GM12801 (cell line): ENCODE measurements at regions not wholly inside any gene's neighbourhood (a gene's known extent, or its start where the extent isn't known, plus 50 kb on each side); places are given as distances from the start of the nearest gene placed in this dataset.

Source experiments
- CTCF ChIP-seq: IDR thresholded peaks from one replicate; pipeline ENCODE4 v1.5.1; 2011; ENCODE audit warnings: control low read depth; ENCODE audit not compliant: insufficient read length; ENCODE audit errors: extremely low read depth

DNA sequence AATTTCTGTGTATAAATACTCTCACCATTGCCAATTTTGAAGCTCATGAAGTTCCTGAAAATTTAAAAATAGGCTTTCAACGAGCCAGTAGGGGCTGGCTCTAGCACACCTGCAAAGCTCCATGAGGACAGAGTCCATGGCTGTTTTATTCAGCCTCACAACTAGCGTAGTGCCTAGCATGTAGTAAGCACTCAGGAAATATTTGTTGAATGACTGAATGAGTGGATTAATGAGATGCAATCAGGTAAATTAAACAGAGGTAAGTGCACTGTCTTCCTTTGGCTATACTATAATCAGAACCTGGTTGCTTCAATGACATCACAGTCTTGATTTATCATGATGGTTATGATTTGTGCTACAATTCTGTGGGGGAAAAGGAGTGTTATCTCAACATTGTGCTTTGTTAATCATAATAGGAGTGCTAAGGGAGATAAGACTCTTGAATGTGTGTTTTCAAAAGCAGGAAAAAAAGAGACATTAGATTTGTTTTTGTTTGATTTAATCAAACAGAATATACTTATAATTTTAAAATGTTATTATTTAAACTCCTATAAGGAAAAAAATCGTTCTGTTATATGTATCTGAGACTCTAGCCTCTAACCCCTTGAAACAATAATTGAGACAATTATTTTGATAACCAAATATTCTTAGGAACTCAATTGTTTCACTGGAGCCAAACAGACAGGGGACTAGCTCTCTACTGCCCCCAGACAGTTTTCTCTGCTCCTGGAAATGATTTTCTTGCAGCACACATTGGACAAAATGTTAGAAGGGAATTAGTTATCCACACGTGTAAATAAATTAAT, 171.7 kb upstream of the ATP11B start:
- no peak for TF ChIP-seq CTCF

GRCh38 chr3:182622241-182622545, 171.1 kb upstream of the ATP11B start:
- TF ChIP-seq CTCF: no peak

- no peak for TF ChIP-seq CTCF
These were observed 166.5 kb upstream of the ATP11B start for GRCh38 chr3:182626484-182627467.

- TF ChIP-seq CTCF: no peak
These were observed 164.8 kb upstream of the ATP11B start for GRCh38 chr3:182628531-182628930.

GRCh38 chr3:182629521-182629920, 163.8 kb upstream of the ATP11B start:
- TF ChIP-seq CTCF: no peak

- TF ChIP-seq CTCF: no peak
These were observed 161.9 kb upstream of the ATP11B start for GRCh38 chr3:182631183-182632076.

- no peak for TF ChIP-seq CTCF
These were observed 161.3 kb upstream of the ATP11B start for GRCh38 chr3:182632077-182632393.
